ENCODE measurements at regions not wholly inside any gene's neighbourhood (a gene's known extent, or its start where the extent isn't known, plus 50 kb on each side); places are given as distances from the start of the nearest gene placed in this dataset.

DNA sequence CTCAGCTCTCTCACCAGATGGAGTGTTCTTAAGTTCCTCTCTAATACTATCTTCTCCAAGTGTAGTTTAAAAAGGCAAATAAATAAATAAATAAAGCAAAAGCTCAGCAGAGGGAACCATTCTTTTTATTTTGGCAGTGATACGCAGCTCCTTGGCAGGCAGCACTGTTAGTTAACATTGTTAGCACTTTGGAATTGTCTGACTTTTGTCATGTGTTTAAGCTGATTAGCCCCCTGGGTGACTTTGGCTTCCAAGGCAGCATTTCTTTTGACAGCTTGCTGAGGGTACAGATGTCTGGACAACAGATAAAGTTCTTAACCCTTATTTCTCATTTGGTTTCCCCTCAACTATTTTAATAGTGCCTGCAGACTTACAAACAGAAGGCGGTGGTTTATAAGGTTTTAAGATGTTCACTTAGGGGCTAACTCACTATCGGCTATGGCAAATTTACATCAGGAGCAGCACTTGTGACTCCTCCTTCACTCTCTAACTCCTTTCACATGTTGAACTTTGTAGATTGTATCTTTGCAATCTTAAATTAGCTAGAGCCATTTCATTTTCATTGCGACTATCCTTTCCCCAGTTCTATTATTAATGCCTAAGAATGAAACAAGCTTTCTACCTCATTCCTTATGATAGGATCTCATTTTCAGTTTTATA lies 213.4 kb downstream of the ZBBX start:
- TF ChIP-seq EP300 (IDR thresholded peaks at IDR 0.05) (no peak), POLR2AphosphoS5 (IDR thresholded peaks at IDR 0.05) (no peak), POLR2A (IDR thresholded peaks at IDR 0.05) (no peak)
- TF ChIP-seq, protein P1, sequence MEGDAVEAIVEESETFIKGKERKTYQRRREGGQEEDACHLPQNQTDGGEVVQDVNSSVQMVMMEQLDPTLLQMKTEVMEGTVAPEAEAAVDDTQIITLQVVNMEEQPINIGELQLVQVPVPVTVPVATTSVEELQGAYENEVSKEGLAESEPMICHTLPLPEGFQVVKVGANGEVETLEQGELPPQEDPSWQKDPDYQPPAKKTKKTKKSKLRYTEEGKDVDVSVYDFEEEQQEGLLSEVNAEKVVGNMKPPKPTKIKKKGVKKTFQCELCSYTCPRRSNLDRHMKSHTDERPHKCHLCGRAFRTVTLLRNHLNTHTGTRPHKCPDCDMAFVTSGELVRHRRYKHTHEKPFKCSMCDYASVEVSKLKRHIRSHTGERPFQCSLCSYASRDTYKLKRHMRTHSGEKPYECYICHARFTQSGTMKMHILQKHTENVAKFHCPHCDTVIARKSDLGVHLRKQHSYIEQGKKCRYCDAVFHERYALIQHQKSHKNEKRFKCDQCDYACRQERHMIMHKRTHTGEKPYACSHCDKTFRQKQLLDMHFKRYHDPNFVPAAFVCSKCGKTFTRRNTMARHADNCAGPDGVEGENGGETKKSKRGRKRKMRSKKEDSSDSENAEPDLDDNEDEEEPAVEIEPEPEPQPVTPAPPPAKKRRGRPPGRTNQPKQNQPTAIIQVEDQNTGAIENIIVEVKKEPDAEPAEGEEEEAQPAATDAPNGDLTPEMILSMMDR (IDR thresholded peaks at IDR 0.05) = no peak
- WGBS, 2 donors (ENCODE audit: low coverage in 1 of 2) = 26 to 33% methylated on average over 4 of the region's 4 CpGs
- H3K9me3 ChIP-seq = no peaks in the 10 kb centered on the region
- ATAC-seq = no peak
- no peaks in the 10 kb centered on the region for H3K36me3 ChIP-seq
- no peak overlapping the region for H3K27ac ChIP-seq
- no peaks in the 10 kb centered on the region for H3K27me3 ChIP-seq
- peaks cover 0 to 12% (median 0%) of the 10 kb centered on the region in 3 donors for H3K4me1 ChIP-seq
- H3K4me3 ChIP-seq = no peak overlapping the region

DNA sequence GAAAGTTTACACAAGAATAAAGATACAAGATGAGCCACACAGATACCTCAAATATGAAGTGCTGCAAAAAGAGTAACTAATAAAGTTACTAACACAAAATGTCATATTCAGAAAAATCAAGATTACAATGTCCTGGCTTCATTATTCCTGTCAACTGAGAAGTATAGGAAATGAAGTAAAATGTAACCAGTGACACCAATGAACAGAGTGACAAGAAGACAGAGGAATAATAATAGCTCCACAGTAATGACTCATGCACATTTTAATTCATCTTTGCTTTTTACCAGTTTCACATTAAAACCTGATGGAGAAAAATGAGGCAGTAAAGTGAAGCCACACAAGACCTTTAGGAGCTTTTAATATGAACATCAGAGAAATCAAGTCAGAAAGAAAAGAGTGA lies 214.1 kb downstream of the ZBBX start:
- TF ChIP-seq, protein P1 (IDR thresholded peaks at IDR 0.05) = no peak
- TF ChIP-seq POLR2AphosphoS5 (IDR thresholded peaks at IDR 0.05) (no peak), EP300 (IDR thresholded peaks at IDR 0.05) (no peak), POLR2A (IDR thresholded peaks at IDR 0.05) (no peak)
- Histone ChIP-seq H3K4me3 (no peak overlapping the region), H3K27ac (no peak overlapping the region), H3K9me3 (no peaks in the 10 kb centered on the region), H3K36me3 (no peaks in the 10 kb centered on the region), H3K4me1 (peaks cover 0 to 12% (median 0%) of the 10 kb centered on the region in 3 donors), H3K27me3 (no peaks in the 10 kb centered on the region)
- no peak for ATAC-seq

DNA sequence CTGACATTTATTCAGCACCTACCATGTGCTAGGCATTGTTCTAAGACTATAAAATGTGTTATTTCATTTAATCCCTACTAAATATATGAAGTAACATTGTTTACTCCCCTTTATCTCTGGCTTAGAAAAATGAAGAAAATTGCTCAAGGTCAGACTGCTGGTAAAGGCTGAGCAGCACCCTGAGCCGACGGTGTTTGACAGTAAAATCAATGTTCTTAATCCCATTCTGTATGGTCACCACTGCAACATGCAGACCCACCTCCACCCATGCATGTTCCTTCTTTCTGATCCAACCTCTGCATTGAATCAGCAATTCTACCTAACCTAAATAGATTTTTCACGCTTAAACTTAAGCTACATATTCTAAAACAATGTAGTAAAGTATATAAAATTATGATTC lies 216.5 kb downstream of the ZBBX start:
- Histone ChIP-seq H3K9me3 (no peaks in the 10 kb centered on the region), H3K27me3 (no peaks in the 10 kb centered on the region), H3K4me1 (peaks cover 0 to 12% (median 0%) of the 10 kb centered on the region in 3 donors), H3K27ac (no peak overlapping the region), H3K36me3 (no peaks in the 10 kb centered on the region), H3K4me3 (no peak overlapping the region)
- WGBS, 2 donors (ENCODE audit: low coverage in 1 of 2) = 91 to 100% methylated on average over 3 of the region's 3 CpGs
- TF ChIP-seq, protein P1 (IDR thresholded peaks at IDR 0.05) = no peak
- no peak for TF ChIP-seq POLR2AphosphoS5 (IDR thresholded peaks at IDR 0.05)
- no peak for TF ChIP-seq POLR2A (IDR thresholded peaks at IDR 0.05)
- TF ChIP-seq EP300 (IDR thresholded peaks at IDR 0.05) = no peak
- no peak for ATAC-seq

DNA sequence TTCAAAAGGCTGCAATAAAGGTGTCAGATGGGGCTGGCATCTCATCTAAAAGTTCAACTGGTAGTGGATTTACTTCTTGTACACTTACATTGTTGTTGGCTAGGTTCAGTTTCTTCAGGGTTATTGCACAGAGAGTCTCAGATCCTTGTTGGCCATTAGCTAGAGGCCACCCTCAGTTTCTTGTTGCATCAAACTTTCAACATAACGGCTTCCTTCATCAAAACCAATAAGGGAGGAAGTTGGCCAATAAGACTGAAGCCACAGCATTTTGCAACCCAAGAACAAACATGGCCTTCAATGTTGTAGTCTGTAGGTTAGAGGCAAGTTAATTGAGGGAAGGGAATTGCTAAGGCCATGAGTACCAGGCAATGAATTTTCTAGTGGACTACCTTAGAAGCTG lies 218.0 kb downstream of the ZBBX start:
- ATAC-seq = no peak
- WGBS, 2 donors (ENCODE audit: low coverage in 1 of 2) = 54 to 88% methylated on average over 1 of the region's 1 CpG
- TF ChIP-seq POLR2A (IDR thresholded peaks at IDR 0.05) = no peak
- TF ChIP-seq EP300 (IDR thresholded peaks at IDR 0.05) = no peak
- TF ChIP-seq POLR2AphosphoS5 (IDR thresholded peaks at IDR 0.05) = no peak
- TF ChIP-seq, protein P1 (IDR thresholded peaks at IDR 0.05) = no peak
- H3K9me3 ChIP-seq = no peaks in the 10 kb centered on the region
- no peaks in the 10 kb centered on the region for H3K27me3 ChIP-seq
- no peak overlapping the region for H3K27ac ChIP-seq
- no peaks in the 10 kb centered on the region for H3K36me3 ChIP-seq
- peaks cover 0 to 12% (median 0%) of the 10 kb centered on the region in 3 donors for H3K4me1 ChIP-seq
- no peak overlapping the region for H3K4me3 ChIP-seq

DNA sequence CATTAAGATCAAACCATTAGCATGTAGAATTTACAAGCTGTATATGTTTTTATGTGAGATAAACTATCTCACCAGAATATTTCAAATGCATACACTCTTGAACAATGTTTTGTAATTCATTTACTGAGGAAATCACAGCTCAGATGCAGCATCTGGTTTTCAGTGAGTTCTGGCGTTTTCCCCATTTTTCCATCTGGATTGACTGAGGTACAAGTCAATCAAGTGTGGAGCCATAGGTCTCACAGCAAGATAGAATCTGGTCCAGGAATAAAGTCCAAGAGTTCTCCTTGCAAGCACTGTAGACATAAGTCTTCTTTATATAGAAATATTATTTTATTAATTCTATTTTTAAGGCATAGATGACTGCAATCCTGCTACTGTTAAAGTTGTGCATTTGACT lies 219.3 kb downstream of the ZBBX start:
- Histone ChIP-seq H3K27me3 (no peaks in the 10 kb centered on the region), H3K4me3 (no peak overlapping the region), H3K9me3 (no peaks in the 10 kb centered on the region), H3K36me3 (no peaks in the 10 kb centered on the region), H3K27ac (no peak overlapping the region), H3K4me1 (no peaks in the 10 kb centered on the region)
- 60 to 71% methylated on average over 1 of the region's 1 CpG for WGBS, 2 donors (ENCODE audit: low coverage in 1 of 2)
- no peak for ATAC-seq
- no peak for TF ChIP-seq POLR2AphosphoS5 (IDR thresholded peaks at IDR 0.05)
- no peak for TF ChIP-seq EP300 (IDR thresholded peaks at IDR 0.05)
- no peak for TF ChIP-seq POLR2A (IDR thresholded peaks at IDR 0.05)
- TF ChIP-seq, protein P1 (IDR thresholded peaks at IDR 0.05) = no peak

Data from gastroesophageal sphincter (tissue), 4 donors.